DOHH2 (cell line): ENCODE measurements at regions not wholly inside any gene's neighbourhood (a gene's known extent, or its start where the extent isn't known, plus 50 kb on each side); places are given as distances from the start of the nearest gene placed in this dataset.

Source experiments
- EZH2phosphoT487 ChIP-seq: fragments of 200-600 bp; sonication (generic); IDR thresholded peaks from 2 replicates; pipeline ENCODE4 v1.6.1; 2017; ENCODE audit warnings: borderline replicate concordance, mild to moderate bottlenecking, antibody characterized with exemption, low read length, moderate library complexity, mixed read lengths
- TF ChIP-seq, protein P1 (sequence below): fragments of 200-600 bp; sonication (generic); IDR thresholded peaks from one replicate; pipeline ENCODE4 v1.5.1; 2014; ENCODE audit warnings: antibody characterized with exemption, mild to moderate bottlenecking, low read depth, low read length; ENCODE audit not compliant: poor library complexity, severe bottlenecking

GRCh38 chr1:59193443-59194093, 103.3 kb upstream of the FGGY start:
- TF ChIP-seq, protein P1, sequence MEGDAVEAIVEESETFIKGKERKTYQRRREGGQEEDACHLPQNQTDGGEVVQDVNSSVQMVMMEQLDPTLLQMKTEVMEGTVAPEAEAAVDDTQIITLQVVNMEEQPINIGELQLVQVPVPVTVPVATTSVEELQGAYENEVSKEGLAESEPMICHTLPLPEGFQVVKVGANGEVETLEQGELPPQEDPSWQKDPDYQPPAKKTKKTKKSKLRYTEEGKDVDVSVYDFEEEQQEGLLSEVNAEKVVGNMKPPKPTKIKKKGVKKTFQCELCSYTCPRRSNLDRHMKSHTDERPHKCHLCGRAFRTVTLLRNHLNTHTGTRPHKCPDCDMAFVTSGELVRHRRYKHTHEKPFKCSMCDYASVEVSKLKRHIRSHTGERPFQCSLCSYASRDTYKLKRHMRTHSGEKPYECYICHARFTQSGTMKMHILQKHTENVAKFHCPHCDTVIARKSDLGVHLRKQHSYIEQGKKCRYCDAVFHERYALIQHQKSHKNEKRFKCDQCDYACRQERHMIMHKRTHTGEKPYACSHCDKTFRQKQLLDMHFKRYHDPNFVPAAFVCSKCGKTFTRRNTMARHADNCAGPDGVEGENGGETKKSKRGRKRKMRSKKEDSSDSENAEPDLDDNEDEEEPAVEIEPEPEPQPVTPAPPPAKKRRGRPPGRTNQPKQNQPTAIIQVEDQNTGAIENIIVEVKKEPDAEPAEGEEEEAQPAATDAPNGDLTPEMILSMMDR, result no peak
- no peak for TF ChIP-seq EZH2phosphoT487
